ENCODE measurements at regions not wholly inside any gene's neighbourhood (a gene's known extent, or its start where the extent isn't known, plus 50 kb on each side); places are given as distances from the start of the nearest gene placed in this dataset.

GRCh38 chr7:142365410-142365842 lies 107.6 kb upstream of the PRSS58 start:
- DNase-seq (ENCODE audit: low read depth in 2 of 2): no peak

GRCh38 chr7:142364551-142364950 lies 106.7 kb upstream of the PRSS58 start:
- no peak for DNase-seq (ENCODE audit: low read depth in 2 of 2)

DNA sequence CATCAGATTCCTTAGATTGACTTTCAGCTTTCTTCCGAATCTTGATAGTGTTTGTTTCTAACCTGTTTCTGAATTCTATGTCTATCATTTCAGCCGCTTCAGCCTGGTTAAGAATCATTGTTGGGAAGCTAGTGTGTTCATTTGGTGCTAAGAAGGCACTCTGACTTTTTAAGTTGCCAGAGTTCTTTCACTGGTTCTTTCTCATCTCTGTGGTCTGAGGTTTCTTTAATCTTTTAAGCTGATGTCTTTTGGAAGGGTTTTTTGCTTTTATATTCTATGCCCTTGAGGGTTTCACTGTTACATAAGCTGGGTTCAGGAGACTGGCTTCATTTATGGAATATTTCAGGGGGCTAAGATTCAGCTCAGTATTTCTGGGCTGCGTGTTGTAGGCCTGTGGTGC lies 104.5 kb upstream of the PRSS58 start:
- no peak for DNase-seq (ENCODE audit: low read depth in 2 of 2)

DNA sequence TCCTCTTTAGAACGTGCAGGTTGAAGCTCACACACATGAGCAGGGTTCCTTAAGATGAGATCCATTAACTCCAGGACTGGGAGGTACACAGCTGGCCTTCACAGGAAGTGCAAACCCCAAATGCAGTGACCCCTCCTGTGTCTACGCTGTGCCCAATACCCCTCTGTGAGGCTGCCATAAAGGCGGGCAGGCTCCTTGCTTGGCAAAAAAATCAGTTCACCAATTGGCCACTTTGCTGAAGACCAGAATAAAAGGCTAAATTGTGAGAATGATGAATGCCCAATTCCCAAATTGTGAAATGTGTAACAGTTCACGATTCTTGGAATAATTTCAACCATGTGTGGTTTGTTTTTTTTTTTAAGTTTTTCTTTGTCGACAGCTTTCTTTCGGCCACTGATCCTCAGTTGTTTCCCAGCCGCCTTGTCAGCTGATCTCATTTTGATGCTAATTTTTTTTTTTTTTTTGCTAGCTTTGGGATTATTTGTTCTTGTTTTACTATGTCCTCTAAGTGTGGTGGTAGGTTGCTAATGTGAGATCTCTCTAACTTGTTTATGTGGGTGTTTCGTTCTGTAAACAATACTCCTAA lies 101.9 kb upstream of the PRSS58 start:
- DNase-seq (ENCODE audit: low read depth in 2 of 2): no peak

DNA sequence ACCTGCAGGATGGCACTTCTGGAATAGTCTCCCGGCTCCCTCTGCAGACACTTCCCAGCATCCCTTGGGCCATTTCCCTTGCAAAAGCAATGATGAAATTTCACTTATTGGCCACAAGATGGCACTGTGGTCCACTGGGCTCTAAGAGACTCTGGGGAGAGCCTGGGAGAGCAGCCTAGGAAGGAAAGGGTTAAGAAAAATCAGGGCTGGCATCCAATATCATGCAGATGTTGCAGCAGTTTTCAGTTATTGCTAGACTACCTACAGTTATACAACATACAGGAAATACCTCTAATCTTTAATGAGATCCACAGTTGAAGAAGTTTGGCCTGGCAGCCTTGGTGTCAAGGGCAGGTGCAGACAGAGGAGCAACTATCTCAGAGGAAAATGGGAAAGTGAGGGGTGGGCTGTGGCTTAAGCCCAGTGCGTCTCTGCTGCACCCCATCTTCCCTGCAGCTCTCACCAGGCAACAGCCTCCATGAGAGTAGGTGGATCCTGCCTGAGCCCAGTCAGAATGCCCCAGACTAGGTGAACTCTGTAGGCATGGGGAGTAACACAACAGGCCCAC lies 100.2 kb upstream of the PRSS58 start:
- no peak for DNase-seq (ENCODE audit: low read depth in 2 of 2)

- no peak for DNase-seq (ENCODE audit: low read depth in 2 of 2)
Observed at GRCh38 chr7:142356166-142356565, 98.3 kb upstream of the PRSS58 start.

GRCh38 chr7:142355328-142355727 lies 97.5 kb upstream of the PRSS58 start:
- no peak for DNase-seq (ENCODE audit: low read depth in 2 of 2)

DNA sequence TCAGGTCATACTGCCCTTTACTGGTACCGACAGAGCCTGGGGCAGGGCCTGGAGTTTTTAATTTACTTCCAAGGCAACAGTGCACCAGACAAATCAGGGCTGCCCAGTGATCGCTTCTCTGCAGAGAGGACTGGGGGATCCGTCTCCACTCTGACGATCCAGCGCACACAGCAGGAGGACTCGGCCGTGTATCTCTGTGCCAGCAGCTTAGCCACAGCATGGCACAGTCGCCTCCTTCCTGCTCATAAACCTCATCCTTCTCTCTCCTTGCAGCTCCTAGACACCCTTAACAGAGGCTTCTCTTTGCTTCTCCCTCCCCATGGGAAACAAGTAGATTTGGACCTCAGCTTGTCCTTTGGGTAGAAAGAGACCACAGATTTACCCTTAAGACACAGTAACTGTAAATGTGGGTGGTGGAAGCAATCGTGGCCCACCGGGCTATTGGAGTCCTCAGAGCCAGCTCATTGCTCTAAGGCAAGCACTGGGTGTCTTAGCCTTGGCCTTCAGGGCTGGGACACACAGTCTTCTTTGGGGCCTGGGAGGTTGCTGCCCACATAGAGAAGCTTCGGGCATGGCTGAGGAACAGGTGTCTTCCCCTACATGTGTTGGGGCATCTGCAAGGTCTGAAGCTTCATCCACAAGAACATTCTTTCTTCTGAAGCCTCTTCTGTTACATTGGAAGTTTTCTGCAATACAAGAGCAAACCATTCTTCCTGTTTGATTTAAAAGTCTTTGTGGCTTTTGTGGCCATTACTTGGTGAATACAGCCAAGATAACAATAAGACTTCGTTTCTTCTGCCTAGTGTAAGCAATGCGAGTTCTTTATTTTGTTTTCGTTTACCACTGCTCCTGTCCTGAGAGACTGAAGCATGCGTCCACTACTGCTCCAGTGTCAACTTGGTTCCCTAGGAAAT lies 95.5 kb upstream of the PRSS58 start:
- DNase-seq (ENCODE audit: low read depth in 2 of 2): no peak

DNA sequence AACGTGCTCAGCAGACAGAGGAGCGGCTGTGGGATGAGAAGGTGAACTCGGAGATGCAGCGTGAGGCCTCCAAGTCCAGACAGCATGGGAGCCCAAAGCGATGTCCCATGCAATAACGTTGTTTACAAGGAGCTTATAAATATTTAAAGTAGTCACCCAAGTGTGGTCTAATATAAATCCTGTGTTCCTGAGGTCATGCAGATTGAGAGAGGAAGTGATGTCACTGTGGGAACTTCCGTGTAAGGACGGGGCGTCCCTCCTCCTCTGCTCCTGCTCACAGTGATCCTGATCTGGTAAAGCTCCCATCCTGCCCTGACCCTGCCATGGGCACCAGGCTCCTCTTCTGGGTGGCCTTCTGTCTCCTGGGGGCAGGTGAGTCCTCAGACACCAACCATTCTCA lies 94.7 kb upstream of the PRSS58 start:
- no peak for DNase-seq (ENCODE audit: low read depth in 2 of 2)

- no peak for DNase-seq (ENCODE audit: low read depth in 2 of 2)
Observed at GRCh38 chr7:142351145-142351544, 93.3 kb upstream of the PRSS58 start.

DNA sequence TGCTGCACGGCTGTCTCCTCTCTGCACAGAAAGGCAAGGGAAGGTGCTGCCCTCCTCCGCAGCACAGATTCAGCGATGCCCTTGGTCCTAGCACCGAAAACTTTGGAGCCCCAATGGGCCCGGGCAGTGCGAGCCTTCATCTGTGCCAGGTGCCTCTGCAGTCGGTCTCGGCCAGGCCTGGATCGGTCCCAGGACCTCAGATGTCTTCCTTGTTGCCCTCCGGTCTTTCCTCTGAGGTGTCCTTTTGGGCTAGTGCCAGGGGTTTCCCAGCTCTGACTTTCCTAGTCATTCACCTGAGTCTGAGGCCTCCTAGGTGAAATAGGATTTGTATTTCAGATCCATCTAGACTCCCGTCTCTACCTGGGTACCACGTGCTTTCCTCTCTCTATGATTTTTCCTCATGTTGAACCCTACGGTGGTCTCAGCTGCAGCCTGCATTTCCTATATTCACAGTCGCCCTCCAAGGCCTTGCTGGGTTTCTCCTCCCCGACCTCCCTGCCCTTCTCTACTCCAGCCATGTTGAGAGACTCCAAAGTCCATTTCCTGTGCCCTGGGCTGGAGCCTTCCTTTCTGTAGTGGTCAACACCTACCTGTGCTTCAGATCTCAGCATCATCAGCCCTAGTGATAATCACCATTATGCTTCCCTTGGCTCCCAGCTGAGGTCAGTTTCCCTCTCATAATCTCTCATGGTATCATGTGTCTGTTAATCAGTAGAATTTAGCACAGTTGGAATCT lies 92.0 kb upstream of the PRSS58 start:
- DNase-seq (ENCODE audit: low read depth in 2 of 2): no peak

DNA sequence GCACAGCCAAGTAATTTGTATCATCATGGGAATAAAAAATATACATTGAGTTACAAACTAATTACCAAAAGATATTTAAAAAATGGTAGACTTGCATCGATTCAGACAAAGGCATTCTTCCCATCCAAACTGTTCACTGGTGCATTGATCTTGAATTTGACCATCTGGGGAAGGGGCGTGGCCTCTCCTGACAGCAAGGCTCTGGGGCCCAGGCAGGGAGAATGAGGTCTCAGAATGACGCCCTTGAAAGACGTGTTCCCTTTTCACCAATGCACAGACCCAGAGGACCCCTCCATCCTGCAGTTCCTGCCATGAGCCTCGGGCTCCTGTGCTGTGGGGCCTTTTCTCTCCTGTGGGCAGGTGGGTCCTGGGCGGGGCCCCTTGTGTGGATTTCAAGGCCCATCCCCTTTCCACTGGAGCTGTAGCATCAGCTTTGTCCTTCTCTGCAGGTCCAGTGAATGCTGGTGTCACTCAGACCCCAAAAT lies 91.1 kb upstream of the PRSS58 start:
- DNase-seq (ENCODE audit: low read depth in 2 of 2): no peak

DNA sequence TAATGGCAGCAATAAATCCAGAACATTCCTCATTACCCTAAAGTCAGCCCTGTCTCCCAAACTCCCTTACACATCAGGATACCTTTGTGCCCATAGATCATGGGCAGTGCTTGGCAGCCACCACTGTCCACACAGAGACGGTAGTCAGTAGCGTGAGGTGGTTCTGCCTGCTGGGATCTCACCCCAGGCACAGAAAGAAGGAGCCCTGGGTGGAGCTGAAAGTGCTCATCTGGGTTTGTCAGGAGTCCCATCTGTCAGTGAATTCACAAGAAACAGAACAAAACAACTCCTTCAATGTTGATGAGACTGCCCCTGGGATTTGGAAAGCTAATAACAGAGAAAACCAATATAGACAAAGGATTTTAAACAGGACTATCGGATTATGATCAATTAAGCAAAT lies 90.2 kb upstream of the PRSS58 start:
- no peak for DNase-seq (ENCODE audit: low read depth in 2 of 2)

DNA sequence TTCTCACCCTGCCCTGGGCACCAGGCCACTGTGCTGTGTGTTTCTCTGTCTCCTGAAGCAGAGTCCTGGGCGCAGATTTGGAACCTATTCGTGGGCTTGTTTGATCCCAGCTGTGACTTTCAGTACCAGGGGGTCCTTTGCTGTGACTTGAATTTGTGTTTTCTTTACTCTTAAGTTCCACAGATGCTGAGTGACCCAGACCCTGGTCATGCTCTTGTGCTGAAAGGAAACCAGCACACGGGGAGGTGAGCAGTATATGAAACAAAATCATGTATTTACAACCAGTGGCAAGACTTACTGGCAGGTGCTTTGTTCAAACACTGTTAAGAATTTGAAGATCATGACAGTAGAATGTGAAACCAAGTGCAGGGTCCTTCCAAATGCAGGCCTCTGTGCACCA lies 89.2 kb upstream of the PRSS58 start:
- DNase-seq (ENCODE audit: low read depth in 2 of 2): no peak

DNA sequence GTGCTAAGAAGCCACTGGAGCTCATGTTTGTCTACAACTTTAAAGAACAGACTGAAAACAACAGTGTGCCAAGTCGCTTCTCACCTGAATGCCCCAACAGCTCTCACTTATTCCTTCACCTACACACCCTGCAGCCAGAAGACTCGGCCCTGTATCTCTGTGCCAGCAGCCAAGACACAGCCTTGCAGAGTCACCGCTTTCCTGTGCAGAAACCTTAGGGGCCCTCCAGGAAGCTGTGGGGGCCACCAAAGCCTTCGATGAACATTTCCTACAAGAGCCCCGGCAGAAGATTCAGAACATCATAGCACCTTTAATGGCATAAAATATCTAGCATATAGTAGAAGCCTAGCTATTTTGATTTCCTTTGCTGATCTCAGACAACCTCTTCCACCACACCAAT lies 88.0 kb upstream of the PRSS58 start:
- DNase-seq (ENCODE audit: low read depth in 2 of 2): no peak

DNA sequence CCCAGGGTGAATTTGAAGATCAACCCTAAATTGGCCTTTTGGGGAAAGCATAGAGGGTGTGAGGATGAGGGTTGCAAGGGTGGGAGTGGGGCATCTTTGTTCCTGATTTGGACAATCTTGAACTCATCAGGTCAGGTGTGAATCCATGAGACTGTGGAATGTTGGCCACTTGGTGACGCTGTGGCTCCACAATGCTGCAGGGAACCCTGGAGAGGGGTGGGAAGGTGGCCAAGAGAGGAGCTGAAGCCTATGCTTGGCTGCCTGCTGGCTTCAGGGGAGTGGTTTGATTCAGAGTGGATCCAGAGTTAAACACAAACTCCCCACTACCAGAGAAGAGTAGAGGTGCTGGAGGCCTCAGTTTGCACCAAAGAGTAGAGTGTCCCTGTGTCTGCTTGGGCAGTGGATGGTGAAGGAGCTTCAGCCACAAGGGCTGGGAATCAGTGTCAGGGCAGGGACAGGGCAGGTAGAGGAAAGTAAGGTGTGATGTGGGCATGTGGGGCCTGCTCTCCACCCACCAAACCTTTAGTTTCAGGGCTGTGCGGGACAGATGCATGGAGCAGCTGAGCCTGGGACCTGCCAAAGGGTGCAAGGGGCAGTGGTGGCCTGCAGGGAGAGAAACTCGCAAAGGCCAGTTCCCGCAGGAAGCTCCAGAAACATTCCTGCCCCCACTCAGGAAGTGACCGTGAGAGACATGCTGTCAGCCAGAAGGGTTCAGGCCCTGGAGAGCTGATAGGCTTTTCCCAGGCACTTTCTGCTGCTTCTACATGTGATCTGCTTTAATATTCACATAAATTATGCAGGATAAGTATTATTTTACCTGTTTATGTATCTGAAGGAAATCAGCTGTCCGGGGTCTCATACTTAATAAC lies 81.0 kb upstream of the PRSS58 start:
- DNase-seq (ENCODE audit: low read depth in 2 of 2): no peak

- DNase-seq (ENCODE audit: low read depth in 2 of 2): no peak
Observed at GRCh38 chr7:142337054-142338001, 79.5 kb upstream of the PRSS58 start.

DNA sequence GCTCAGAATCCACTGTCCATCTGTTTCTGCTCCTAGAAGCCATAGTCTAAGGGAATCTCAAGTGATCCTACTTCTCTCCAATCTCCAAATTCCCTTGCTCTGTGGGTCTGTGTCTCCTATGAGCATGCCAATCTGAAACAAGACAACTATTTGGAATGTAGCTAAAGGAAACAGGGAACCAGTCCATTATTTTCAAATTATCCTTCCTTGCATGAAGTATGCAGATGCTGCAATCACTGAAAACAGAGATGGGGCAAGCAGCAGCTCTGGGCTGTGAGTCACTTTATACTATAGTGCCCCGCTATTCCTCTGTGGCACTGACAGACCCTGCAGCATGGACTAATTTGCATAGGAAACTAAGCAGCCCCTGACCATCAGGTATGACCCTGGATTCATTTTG lies 76.9 kb upstream of the PRSS58 start:
- DNase-seq (ENCODE audit: low read depth in 2 of 2): no peak

DNA sequence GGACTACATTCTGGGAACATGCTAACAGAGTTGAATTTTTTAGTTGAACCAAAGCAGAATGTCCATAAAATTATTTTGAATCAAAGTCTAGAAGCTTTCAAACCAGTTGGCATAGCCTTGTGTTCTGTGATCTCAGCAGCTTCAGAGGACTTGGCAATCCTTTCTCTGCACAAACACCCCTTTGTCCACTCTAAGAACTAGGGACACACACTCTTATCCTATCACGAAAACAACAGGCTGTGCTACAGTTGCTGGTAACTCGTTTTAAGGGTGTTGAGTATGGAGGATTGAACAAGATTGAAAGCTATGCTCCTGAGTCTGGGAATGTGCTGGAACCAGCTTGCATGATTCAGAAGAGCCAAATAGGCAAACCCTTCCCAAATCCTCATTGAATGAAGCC lies 76.4 kb upstream of the PRSS58 start:
- no peak for DNase-seq (ENCODE audit: low read depth in 2 of 2)

GRCh38 chr7:142332421-142332820 lies 74.6 kb upstream of the PRSS58 start:
- no peak for DNase-seq (ENCODE audit: low read depth in 2 of 2)
